ENCODE measurements at regions not wholly inside any gene's neighbourhood (a gene's known extent, or its start where the extent isn't known, plus 50 kb on each side); places are given as distances from the start of the nearest gene placed in this dataset.

- TF ChIP-seq POLR2A (IDR thresholded peaks at IDR 0.05): no peak
- TF ChIP-seq CTCF (IDR thresholded peaks at IDR 0.05): no peak
- ATAC-seq (no peak), DNase-seq (no peak)
- no peaks in the 10 kb centered on the region for H3K36me3 ChIP-seq
- no peaks in the 10 kb centered on the region for H3K4me1 ChIP-seq
- no peak overlapping the region for H3K27ac ChIP-seq
- no peaks in the 10 kb centered on the region for H3K27me3 ChIP-seq
- intact Hi-C loops (cut with DNase I): no loop called here
- 30% methylated on average over 2 of the region's 2 CpGs for WGBS (ENCODE audit: insufficient coverage, low coverage, low lambda C conversion rate, missing lambda C conversion rate)
- H3K4me3 ChIP-seq: no peak overlapping the region
- no peaks in the 10 kb centered on the region for H3K9me3 ChIP-seq
These were observed 120.0 kb downstream of the CYSLTR2 start for GRCh38 chr13:48773531-48774275.

GRCh38 chr13:48775285-48775684, 121.6 kb downstream of the CYSLTR2 start:
- TF ChIP-seq CTCF (IDR thresholded peaks at IDR 0.05) (no peak), POLR2A (IDR thresholded peaks at IDR 0.05) (no peak)
- intact Hi-C loops (cut with DNase I): no loop called here
- H3K9me3 ChIP-seq: peaks cover 0 to 4% (median 0%) of the 10 kb centered on the region in 4 donors
- H3K27ac ChIP-seq: no peak overlapping the region
- no peak for DNase-seq
- no peak for ATAC-seq
- 100% methylated on average over 1 of the region's 2 CpGs for WGBS (ENCODE audit: insufficient coverage, low coverage, low lambda C conversion rate, missing lambda C conversion rate)
- H3K27me3 ChIP-seq: no peaks in the 10 kb centered on the region
- no peaks in the 10 kb centered on the region for H3K4me1 ChIP-seq
- H3K4me3 ChIP-seq: no peak overlapping the region
- H3K36me3 ChIP-seq: no peaks in the 10 kb centered on the region

- no peak overlapping the region for H3K27ac ChIP-seq
- DNase-seq (no peak), ATAC-seq (no peak)
- H3K27me3 ChIP-seq: no peaks in the 10 kb centered on the region
- H3K4me1 ChIP-seq: no peaks in the 10 kb centered on the region
- no peak overlapping the region for H3K4me3 ChIP-seq
- intact Hi-C loops (cut with DNase I): no loop called here
- H3K36me3 ChIP-seq: no peaks in the 10 kb centered on the region
- H3K9me3 ChIP-seq: peaks cover 0 to 4% (median 0%) of the 10 kb centered on the region in 4 donors
- TF ChIP-seq CTCF (IDR thresholded peaks at IDR 0.05) (no peak), POLR2A (IDR thresholded peaks at IDR 0.05) (no peak)
- WGBS (ENCODE audit: insufficient coverage, low coverage, low lambda C conversion rate, missing lambda C conversion rate): 58% methylated on average over 4 of the region's 4 CpGs
These were observed 122.1 kb downstream of the CYSLTR2 start for GRCh38 chr13:48775804-48776203.

- Histone ChIP-seq H3K36me3 (no peaks in the 10 kb centered on the region), H3K4me3 (no peak overlapping the region), H3K9me3 (peaks cover 0 to 4% (median 0%) of the 10 kb centered on the region in 4 donors), H3K27me3 (no peaks in the 10 kb centered on the region), H3K27ac (no peak overlapping the region), H3K4me1 (no peaks in the 10 kb centered on the region)
- TF ChIP-seq POLR2A (IDR thresholded peaks at IDR 0.05) (no peak), CTCF (IDR thresholded peaks at IDR 0.05) (no peak)
- WGBS (ENCODE audit: insufficient coverage, low coverage, low lambda C conversion rate, missing lambda C conversion rate): 84% methylated on average over 1 of the region's 1 CpG
- no peak for ATAC-seq
- DNase-seq: no peak
- intact Hi-C loops (cut with DNase I): no loop called here
These were observed 122.7 kb downstream of the CYSLTR2 start for GRCh38 chr13:48776401-48776800.

Data from right lobe of liver (tissue), 6 donors.